ENCODE measurements at regions not wholly inside any gene's neighbourhood (a gene's known extent, or its start where the extent isn't known, plus 50 kb on each side); places are given as distances from the start of the nearest gene placed in this dataset.

- TF ChIP-seq, protein P1, sequence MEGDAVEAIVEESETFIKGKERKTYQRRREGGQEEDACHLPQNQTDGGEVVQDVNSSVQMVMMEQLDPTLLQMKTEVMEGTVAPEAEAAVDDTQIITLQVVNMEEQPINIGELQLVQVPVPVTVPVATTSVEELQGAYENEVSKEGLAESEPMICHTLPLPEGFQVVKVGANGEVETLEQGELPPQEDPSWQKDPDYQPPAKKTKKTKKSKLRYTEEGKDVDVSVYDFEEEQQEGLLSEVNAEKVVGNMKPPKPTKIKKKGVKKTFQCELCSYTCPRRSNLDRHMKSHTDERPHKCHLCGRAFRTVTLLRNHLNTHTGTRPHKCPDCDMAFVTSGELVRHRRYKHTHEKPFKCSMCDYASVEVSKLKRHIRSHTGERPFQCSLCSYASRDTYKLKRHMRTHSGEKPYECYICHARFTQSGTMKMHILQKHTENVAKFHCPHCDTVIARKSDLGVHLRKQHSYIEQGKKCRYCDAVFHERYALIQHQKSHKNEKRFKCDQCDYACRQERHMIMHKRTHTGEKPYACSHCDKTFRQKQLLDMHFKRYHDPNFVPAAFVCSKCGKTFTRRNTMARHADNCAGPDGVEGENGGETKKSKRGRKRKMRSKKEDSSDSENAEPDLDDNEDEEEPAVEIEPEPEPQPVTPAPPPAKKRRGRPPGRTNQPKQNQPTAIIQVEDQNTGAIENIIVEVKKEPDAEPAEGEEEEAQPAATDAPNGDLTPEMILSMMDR (IDR thresholded peaks at IDR 0.05) = no peak
- TF ChIP-seq POLR2A (IDR thresholded peaks at IDR 0.05) = no peak
Observed at GRCh38 chr14:79972230-79972629, 239.1 kb downstream of the DIO2 start.

Measured in testis (tissue), 2 donors.